Prostate gland (tissue), 2 donors: ENCODE measurements at regions not wholly inside any gene's neighbourhood (a gene's known extent, or its start where the extent isn't known, plus 50 kb on each side); places are given as distances from the start of the nearest gene placed in this dataset.

ENCODE experiments used
- POLR2A ChIP-seq: fragments of 450-650 bp; IDR thresholded peaks from one replicate; pipeline ENCODE4 v1.6.1; 2016; ENCODE audit warnings: antibody characterized with exemption, mild to moderate bottlenecking
- POLR2AphosphoS5 ChIP-seq: sonication (generic); formaldehyde crosslinking; IDR thresholded peaks from one replicate; pipeline ENCODE4 v1.6.1; 2017; ENCODE audit warnings: antibody characterized with exemption
- TF ChIP-seq, protein P1 (sequence below), 4 experiments: fragments of 200-600 bp in 2 of 4; fragments of 450-650 bp in 2 of 4; sonication (generic) in 2 of 4; IDR thresholded peaks; 1 replicate in 3 of 4; 2 replicates in 1 of 4; pipeline ENCODE4 v1.5.1; 2016 to 2019; ENCODE audit warnings: antibody characterized with exemption in 4 of 4, mild to moderate bottlenecking in 2 of 4, moderate library complexity in 2 of 4

DNA sequence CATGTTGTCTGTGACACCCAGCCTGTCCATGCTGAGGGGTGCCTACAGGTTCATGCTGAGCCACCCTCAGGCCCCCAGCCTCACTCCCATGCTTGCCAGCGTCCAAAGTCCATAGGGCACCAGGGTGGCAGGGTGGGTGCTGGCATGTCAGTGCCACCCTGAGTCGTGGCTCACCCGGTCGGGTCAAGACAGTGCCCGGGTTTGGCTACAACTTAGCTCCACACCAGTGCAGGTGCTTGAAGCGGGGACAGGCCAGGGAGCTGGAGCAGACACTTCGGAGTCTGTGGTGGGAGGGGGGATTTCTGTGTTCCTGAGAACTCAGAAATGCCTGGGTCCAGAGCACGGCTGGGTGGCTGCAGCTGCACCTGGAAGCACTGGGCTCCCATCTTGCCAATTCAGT is 579.2 kb upstream of the FAM174A start:
- TF ChIP-seq, protein P1, sequence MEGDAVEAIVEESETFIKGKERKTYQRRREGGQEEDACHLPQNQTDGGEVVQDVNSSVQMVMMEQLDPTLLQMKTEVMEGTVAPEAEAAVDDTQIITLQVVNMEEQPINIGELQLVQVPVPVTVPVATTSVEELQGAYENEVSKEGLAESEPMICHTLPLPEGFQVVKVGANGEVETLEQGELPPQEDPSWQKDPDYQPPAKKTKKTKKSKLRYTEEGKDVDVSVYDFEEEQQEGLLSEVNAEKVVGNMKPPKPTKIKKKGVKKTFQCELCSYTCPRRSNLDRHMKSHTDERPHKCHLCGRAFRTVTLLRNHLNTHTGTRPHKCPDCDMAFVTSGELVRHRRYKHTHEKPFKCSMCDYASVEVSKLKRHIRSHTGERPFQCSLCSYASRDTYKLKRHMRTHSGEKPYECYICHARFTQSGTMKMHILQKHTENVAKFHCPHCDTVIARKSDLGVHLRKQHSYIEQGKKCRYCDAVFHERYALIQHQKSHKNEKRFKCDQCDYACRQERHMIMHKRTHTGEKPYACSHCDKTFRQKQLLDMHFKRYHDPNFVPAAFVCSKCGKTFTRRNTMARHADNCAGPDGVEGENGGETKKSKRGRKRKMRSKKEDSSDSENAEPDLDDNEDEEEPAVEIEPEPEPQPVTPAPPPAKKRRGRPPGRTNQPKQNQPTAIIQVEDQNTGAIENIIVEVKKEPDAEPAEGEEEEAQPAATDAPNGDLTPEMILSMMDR (IDR thresholded peaks at IDR 0.05), result no peak
- TF ChIP-seq POLR2A, result no peak
- no peak for TF ChIP-seq POLR2AphosphoS5
